H1 (cell line): ENCODE measurements at regions not wholly inside any gene's neighbourhood (a gene's known extent, or its start where the extent isn't known, plus 50 kb on each side); places are given as distances from the start of the nearest gene placed in this dataset.

Source experiments
- CTCF ChIA-PET: fragments of 300-600 bp; sonication (Branson Sonifier 250); formaldehyde crosslinking; loops from one replicate; lab custom pipeline; 2021; ENCODE audit not compliant: partially characterized antibody; lab: Charles Lee
- POLR2A ChIA-PET: fragments of 300-600 bp; sonication (Branson Sonifier 250); formaldehyde crosslinking; loops from one replicate; lab custom pipeline; 2021; ENCODE audit warnings: inconsistent platforms; ENCODE audit not compliant: partially characterized antibody; lab: Charles Lee
- DNase-seq, 2 experiments: peaks; one replicate each; pipeline versions ENCODE4 v3.0.0 to v3.0.0-alpha.2; 2010 to 2022; ENCODE audit warnings: low spot score in 2 of 2, low read depth in 1 of 2, mixed read lengths in 1 of 2
- FAIRE-seq: peaks from 2 replicates; lab custom pipeline; 2011; peaks lifted over from hg19 to GRCh38; lab: Jason Lieb, UNC
- H2AFZ ChIP-seq: 2 replicates; pipeline ENCODE4 v1.8.1; 2012; ENCODE audit warnings: low read length, inconsistent platforms
- H2AK5ac ChIP-seq: 2 replicates; pipeline ENCODE4 v1.6.1; 2013; ENCODE audit warnings: low read depth, low read length
- H2BK120ac ChIP-seq: replicated peaks from 2 replicates; pipeline ENCODE3; 2013; ENCODE audit warnings: low read depth, low read length, inconsistent platforms
- H2BK12ac ChIP-seq: 2 replicates; pipeline ENCODE4 v1.6.1; 2013; ENCODE audit warnings: low read depth, low read length
- H2BK15ac ChIP-seq: 2 replicates; pipeline ENCODE4 v1.6.1; 2013; ENCODE audit warnings: low read length
- H2BK20ac ChIP-seq: 2 replicates; pipeline ENCODE4 v1.6.1; 2013; ENCODE audit warnings: low read length
- H2BK5ac ChIP-seq: 2 replicates; pipeline ENCODE4 v1.6.1; 2013; ENCODE audit warnings: low read depth, low read length
- H3K14ac ChIP-seq: 2 replicates; pipeline ENCODE4 v1.6.1; 2013; ENCODE audit warnings: inconsistent platforms; ENCODE audit not compliant: insufficient read length
- H3K18ac ChIP-seq: 2 replicates; pipeline ENCODE4 v1.6.1; 2013; ENCODE audit warnings: low read length; ENCODE audit errors: extremely low read depth
- H3K23ac ChIP-seq: 2 replicates; pipeline ENCODE4 v1.6.1; 2013; ENCODE audit warnings: inconsistent platforms; ENCODE audit not compliant: insufficient read length
- H3K23me2 ChIP-seq: 2 replicates; pipeline ENCODE4 v1.6.1; 2013; ENCODE audit warnings: low read depth, low read length
- H3K27ac ChIP-seq: 2 replicates; pipeline ENCODE4 v1.6.1; 2011; ENCODE audit warnings: low read depth, low read length, inconsistent platforms
- H3K27me3 ChIP-seq, 4 experiments: replicated peaks in 1 of 4; 1 replicate in 1 of 4; 2 replicates in 3 of 4; pipeline versions ENCODE4 v1.6.1 to v1.8.1; 2011 to 2013; ENCODE audit warnings: low read length in 3 of 4, mild to moderate bottlenecking in 3 of 4, inconsistent platforms in 2 of 4, mixed read lengths in 2 of 4, moderate library complexity in 1 of 4; ENCODE audit not compliant: control insufficient read depth in 3 of 4, insufficient read depth in 3 of 4; ENCODE audit errors: extremely low read depth in 1 of 4
- H3K36me3 ChIP-seq, 4 experiments: 2 replicates each; pipeline versions ENCODE4 v1.6.1 to v1.8.1; 2011 to 2013; ENCODE audit warnings: mild to moderate bottlenecking in 4 of 4, low read length in 3 of 4, moderate library complexity in 2 of 4, control low read depth in 1 of 4, inconsistent platforms in 1 of 4; ENCODE audit not compliant: insufficient read depth in 4 of 4, control insufficient read depth in 2 of 4
- H3K4ac ChIP-seq: replicated peaks from 2 replicates; pipeline ENCODE3; 2013; ENCODE audit warnings: low read length, low read depth, mixed read lengths, inconsistent platforms; ENCODE audit not compliant: insufficient read length
- H3K4me1 ChIP-seq, 4 experiments: replicated peaks in 1 of 4; 1 replicate in 1 of 4; 2 replicates in 3 of 4; pipeline versions ENCODE4 v1.6.1 to v1.8.1; 2011 to 2013; ENCODE audit warnings: low read length in 3 of 4, inconsistent platforms in 2 of 4, mixed read lengths in 1 of 4; ENCODE audit not compliant: insufficient read depth in 4 of 4, control insufficient read depth in 3 of 4
- H3K4me2 ChIP-seq, 2 experiments: 2 replicates each; pipeline versions ENCODE4 v1.6.1 to v1.8.1; 2011 to 2013; ENCODE audit warnings: low read depth in 2 of 2, low read length in 2 of 2, control low read depth in 1 of 2, inconsistent platforms in 1 of 2, mild to moderate bottlenecking in 1 of 2; ENCODE audit not compliant: insufficient read depth in 1 of 2
- H3K4me3 ChIP-seq, 4 experiments: fragments of 200-600, 300-600 bp in 1 of 4; sonication (generic), shearing (Covaris generic), sonication (Bioruptor Twin) in 1 of 4; 2 replicates each; pipeline versions ENCODE4 v1.5.1 to v1.8.1; 2011 to 2016; ENCODE audit warnings: low read length in 4 of 4, low read depth in 3 of 4, control low read depth in 2 of 4, inconsistent platforms in 2 of 4, mild to moderate bottlenecking in 2 of 4, mixed read lengths in 1 of 4, moderate library complexity in 1 of 4; ENCODE audit not compliant: insufficient read depth in 2 of 4; ENCODE audit errors: extremely low read depth in 1 of 4
- H3K56ac ChIP-seq: replicated peaks from 2 replicates; pipeline ENCODE3; 2013; ENCODE audit warnings: low read depth, mild to moderate bottlenecking, mixed read lengths, low read length, inconsistent platforms; ENCODE audit not compliant: insufficient read length
- H3K79me1 ChIP-seq: 2 replicates; pipeline ENCODE4 v1.6.1; 2013; ENCODE audit warnings: low read depth, low read length, control low read depth
- H3K79me2 ChIP-seq, 2 experiments: 2 replicates each; pipeline versions ENCODE4 v1.6.1 to v1.8.1; 2012 to 2013; ENCODE audit warnings: low read length in 2 of 2, mild to moderate bottlenecking in 2 of 2, inconsistent platforms in 1 of 2; ENCODE audit not compliant: insufficient read depth in 2 of 2, control insufficient read depth in 1 of 2
- H3K9ac ChIP-seq, 4 experiments: replicated peaks in 1 of 4; 1 replicate in 1 of 4; 2 replicates in 3 of 4; pipeline versions ENCODE4 v1.6.1 to v1.8.1; 2011 to 2013; ENCODE audit warnings: low read depth in 3 of 4, low read length in 3 of 4, control low read depth in 2 of 4, mild to moderate bottlenecking in 2 of 4, moderate library complexity in 2 of 4, inconsistent platforms in 1 of 4; ENCODE audit errors: extremely low read depth in 1 of 4
- H3K9me3 ChIP-seq, 2 experiments: 2 replicates each; pipeline versions ENCODE4 v1.6.1 to v1.8.1; 2012 to 2013; ENCODE audit warnings: mild to moderate bottlenecking in 2 of 2, moderate library complexity in 2 of 2, control low read depth in 1 of 2, inconsistent platforms in 1 of 2, low read depth in 1 of 2, low read length in 1 of 2, mixed read lengths in 1 of 2; ENCODE audit not compliant: insufficient read depth in 2 of 2
- H4K20me1 ChIP-seq, 2 experiments: replicated peaks in 1 of 2; 2 replicates each; pipeline versions ENCODE3 to v1.8.1; 2011 to 2013; ENCODE audit warnings: inconsistent platforms in 2 of 2, low read length in 2 of 2, mild to moderate bottlenecking in 1 of 2; ENCODE audit not compliant: insufficient read depth in 2 of 2, control insufficient read depth in 1 of 2
- H4K5ac ChIP-seq: 2 replicates; pipeline ENCODE4 v1.6.1; 2013; ENCODE audit warnings: low read length, low read depth, mixed read lengths, inconsistent platforms; ENCODE audit not compliant: insufficient read length
- H4K8ac ChIP-seq: 2 replicates; pipeline ENCODE4 v1.8.0; 2013; ENCODE audit warnings: mild to moderate bottlenecking, moderate library complexity, low read length, inconsistent platforms; ENCODE audit not compliant: insufficient read depth; ENCODE audit errors: extremely low read depth
- H4K91ac ChIP-seq: replicated peaks from 2 replicates; pipeline ENCODE3; 2013; ENCODE audit warnings: low read length, mixed read lengths, inconsistent platforms; ENCODE audit not compliant: insufficient read length
- BRCA1 ChIP-seq: IDR thresholded peaks from 2 replicates; pipeline ENCODE4 v1.6.1; 2012; ENCODE audit warnings: low read depth, low read length, improper control_type of control experiment
- GABPA ChIP-seq: IDR thresholded peaks from 2 replicates; pipeline ENCODE4 v1.6.1; 2011; ENCODE audit warnings: mild to moderate bottlenecking, low read length, moderate library complexity, borderline replicate concordance; ENCODE audit not compliant: insufficient read depth
- TAF7 ChIP-seq: optimal IDR thresholded peaks from 2 replicates; pipeline ENCODE3; 2011; ENCODE audit warnings: low read depth, mild to moderate bottlenecking, inconsistent platforms, low read length, moderate library complexity, borderline replicate concordance
- WGBS, 2 experiments: shearing (Covaris generic) in 1 of 2; methylation state at CpG; one replicate each; pipeline versions ENCODE4 v1.1.6 to v1.1.7; 2013 to 2015; ENCODE audit warnings: low lambda C conversion rate in 2 of 2, mixed read lengths in 2 of 2, inconsistent platforms in 1 of 2, low coverage in 1 of 2, missing lambda C conversion rate in 1 of 2; ENCODE audit not compliant: insufficient replicate concordance in 2 of 2, insufficient coverage in 1 of 2, insufficient read length in 1 of 2; ENCODE audit errors: extremely low coverage in 1 of 2, missing lambda C conversion rate in 1 of 2; 5-methylcytosine and 5-hydroxymethylcytosine counted together

DNA sequence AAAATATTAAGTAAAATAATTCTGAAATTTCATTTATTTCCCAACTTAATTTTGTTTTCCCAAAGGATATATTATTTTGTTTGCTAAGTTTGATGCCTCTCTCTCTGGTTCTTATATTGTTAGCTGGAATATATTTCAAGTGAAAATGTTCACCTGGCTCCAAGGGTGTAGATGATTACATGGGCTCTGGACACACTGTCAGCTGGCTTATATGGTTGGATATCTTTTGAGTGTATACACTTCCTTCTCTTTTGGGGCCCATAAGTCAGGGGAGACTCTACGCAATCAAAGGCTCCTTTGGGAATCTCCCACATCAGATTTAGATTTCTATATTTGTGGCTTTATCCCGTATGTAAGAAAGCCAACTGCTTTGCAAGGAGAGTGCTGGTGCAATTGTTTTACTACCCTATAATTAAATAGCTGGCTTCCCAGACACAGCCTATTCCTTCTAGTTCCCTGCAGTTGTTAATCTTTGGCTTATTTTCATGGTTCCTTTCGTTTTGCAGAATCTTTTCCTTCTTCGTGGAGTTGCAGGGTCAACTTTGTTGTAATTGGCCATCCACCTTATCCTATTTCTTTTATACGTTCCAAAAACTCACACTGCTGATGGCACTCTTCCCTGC is 225.7 kb downstream of the DPH6 start:
- H3K23me2 ChIP-seq: no peaks in the 10 kb centered on the region
- no peak overlapping the region for H2BK12ac ChIP-seq
- POLR2A ChIA-PET: no interaction called here
- H3K9me3 ChIP-seq: no peaks in the 10 kb centered on the region
- no peak overlapping the region for H4K5ac ChIP-seq
- no peak overlapping the region for H2BK5ac ChIP-seq
- H3K27ac ChIP-seq: no peak overlapping the region
- H3K14ac ChIP-seq: no peak overlapping the region
- H2BK20ac ChIP-seq: no peak overlapping the region
- no peak overlapping the region for H2BK120ac ChIP-seq
- H3K4me1 ChIP-seq: no peaks in the 10 kb centered on the region
- no peaks in the 10 kb centered on the region for H4K20me1 ChIP-seq
- no peak overlapping the region for H2BK15ac ChIP-seq
- H2AFZ ChIP-seq: no peak overlapping the region
- H3K79me1 ChIP-seq: no peaks in the 10 kb centered on the region
- H3K36me3 ChIP-seq: no peaks in the 10 kb centered on the region
- H4K8ac ChIP-seq: no peak overlapping the region
- H3K9ac ChIP-seq: no peak overlapping the region
- no peaks in the 10 kb centered on the region for H3K27me3 ChIP-seq
- DNase-seq: no peak
- H3K79me2 ChIP-seq: no peaks in the 10 kb centered on the region
- no peak for FAIRE-seq
- no peak overlapping the region for H3K56ac ChIP-seq
- H4K91ac ChIP-seq: no peak overlapping the region
- no peak overlapping the region for H3K18ac ChIP-seq
- H3K4ac ChIP-seq: no peak overlapping the region
- no peak overlapping the region for H3K4me2 ChIP-seq
- CTCF ChIA-PET: no interaction called here
- H3K23ac ChIP-seq: no peak overlapping the region
- no peak overlapping the region for H2AK5ac ChIP-seq
- no peak overlapping the region for H3K4me3 ChIP-seq
- 85% methylated on average over 5 of the region's 5 CpGs; no CpG with 5 or more reads in 1 of the 2 experiments for WGBS, 2 experiments
- TF ChIP-seq TAF7 (no peak), GABPA (no peak), BRCA1 (no peak)
